HK-2 (cell line): ENCODE measurements at regions not wholly inside any gene's neighbourhood (a gene's known extent, or its start where the extent isn't known, plus 50 kb on each side); places are given as distances from the start of the nearest gene placed in this dataset.

Experiments
- DNase-seq: peaks from one replicate; pipeline ENCODE4 v3.0.0-alpha.2; 2018; ENCODE audit not compliant: unreplicated experiment

GRCh38 chr2:181836583-181836982 is 54.9 kb upstream of the ITPRID2 start:
- DNase-seq, result no peak

- no peak for DNase-seq
Observed at GRCh38 chr2:181837563-181837962, 54.0 kb upstream of the ITPRID2 start.

- DNase-seq, result no peak
Observed at GRCh38 chr2:181839811-181840210, 51.7 kb upstream of the ITPRID2 start.

GRCh38 chr2:181841079-181841478 is 50.5 kb upstream of the ITPRID2 start:
- DNase-seq, result no peak
